A673 (cell line): ENCODE measurements at regions not wholly inside any gene's neighbourhood (a gene's known extent, or its start where the extent isn't known, plus 50 kb on each side); places are given as distances from the start of the nearest gene placed in this dataset.

Source experiments
- CTCF ChIP-seq: fragments of 300-800, 200-600 bp; sonication (generic); conservative IDR thresholded peaks from 2 replicates; pipeline ENCODE4 v1.5.1; 2017; ENCODE audit warnings: low read depth, mild to moderate bottlenecking, antibody characterized with exemption, low read length, moderate library complexity, mixed read lengths
- EZH2 ChIP-seq: fragments of 200-600 bp; sonication (generic); IDR thresholded peaks from 2 replicates; pipeline ENCODE4 v1.6.1; 2017; ENCODE audit warnings: borderline replicate concordance, low read depth, mild to moderate bottlenecking, mixed read lengths, antibody characterized with exemption, low read length; ENCODE audit not compliant: poor library complexity, severe bottlenecking

- TF ChIP-seq CTCF (no peak), EZH2 (no peak)
Observed at GRCh38 chr15:35627696-35628095, 81.7 kb upstream of the DPH6 start.
